K562 (cell line): ENCODE measurements at regions not wholly inside any gene's neighbourhood (a gene's known extent, or its start where the extent isn't known, plus 50 kb on each side); places are given as distances from the start of the nearest gene placed in this dataset.

ENCODE experiments used
- KLF1 ChIP-seq: fragments of 450-650 bp; IDR thresholded peaks from 2 replicates; pipeline ENCODE4 v1.6.1; 2016; ENCODE audit warnings: missing genetic modification characterization, missing compliant biosample characterization
- ZC3H4 ChIP-seq: sonication (generic); formaldehyde crosslinking; IDR thresholded peaks from 2 replicates; pipeline ENCODE4 v1.9.0; 2021; ENCODE audit warnings: missing genetic modification reagents, borderline replicate concordance
- TF ChIP-seq, protein P1 (sequence below): fragments of 450-650 bp; IDR thresholded peaks from 2 replicates; pipeline ENCODE4 v1.7.0; 2016; ENCODE audit warnings: borderline replicate concordance
- TF ChIP-seq, protein P2 (sequence below): sonication (generic); formaldehyde crosslinking; IDR thresholded peaks from 2 replicates; pipeline ENCODE4 v1.8.0; 2023; ENCODE audit warnings: missing genetic modification reagents, mild to moderate bottlenecking, borderline replicate concordance

DNA sequence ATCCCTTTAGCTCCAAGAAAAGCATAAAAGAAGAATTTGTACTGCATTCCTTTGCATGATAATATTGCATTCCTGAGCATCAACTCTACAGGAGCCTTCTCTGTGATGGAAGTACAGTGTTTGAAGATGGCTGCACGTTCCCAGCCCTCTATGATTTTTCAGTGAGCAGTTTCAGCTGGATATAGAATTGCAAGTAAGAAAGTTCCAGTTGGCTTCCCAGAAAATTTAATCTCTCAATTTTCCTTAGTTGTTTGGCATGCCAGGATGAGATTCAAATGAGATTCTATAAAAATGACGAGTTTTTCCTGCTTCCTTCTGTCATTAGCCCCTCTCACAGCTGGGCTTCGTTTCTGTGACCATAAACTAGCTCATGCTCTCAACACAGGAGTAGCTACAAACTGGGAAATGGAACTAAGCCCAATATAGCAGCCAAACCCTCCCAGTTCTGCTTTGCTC is 109.9 kb downstream of the TTC8 start (continued):
- TF ChIP-seq ZC3H4 (CRISPR knock-in tag), result no peak
- TF ChIP-seq, protein P1, sequence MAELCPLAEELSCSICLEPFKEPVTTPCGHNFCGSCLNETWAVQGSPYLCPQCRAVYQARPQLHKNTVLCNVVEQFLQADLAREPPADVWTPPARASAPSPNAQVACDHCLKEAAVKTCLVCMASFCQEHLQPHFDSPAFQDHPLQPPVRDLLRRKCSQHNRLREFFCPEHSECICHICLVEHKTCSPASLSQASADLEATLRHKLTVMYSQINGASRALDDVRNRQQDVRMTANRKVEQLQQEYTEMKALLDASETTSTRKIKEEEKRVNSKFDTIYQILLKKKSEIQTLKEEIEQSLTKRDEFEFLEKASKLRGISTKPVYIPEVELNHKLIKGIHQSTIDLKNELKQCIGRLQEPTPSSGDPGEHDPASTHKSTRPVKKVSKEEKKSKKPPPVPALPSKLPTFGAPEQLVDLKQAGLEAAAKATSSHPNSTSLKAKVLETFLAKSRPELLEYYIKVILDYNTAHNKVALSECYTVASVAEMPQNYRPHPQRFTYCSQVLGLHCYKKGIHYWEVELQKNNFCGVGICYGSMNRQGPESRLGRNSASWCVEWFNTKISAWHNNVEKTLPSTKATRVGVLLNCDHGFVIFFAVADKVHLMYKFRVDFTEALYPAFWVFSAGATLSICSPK, result no peak
- TF ChIP-seq, protein P2, sequence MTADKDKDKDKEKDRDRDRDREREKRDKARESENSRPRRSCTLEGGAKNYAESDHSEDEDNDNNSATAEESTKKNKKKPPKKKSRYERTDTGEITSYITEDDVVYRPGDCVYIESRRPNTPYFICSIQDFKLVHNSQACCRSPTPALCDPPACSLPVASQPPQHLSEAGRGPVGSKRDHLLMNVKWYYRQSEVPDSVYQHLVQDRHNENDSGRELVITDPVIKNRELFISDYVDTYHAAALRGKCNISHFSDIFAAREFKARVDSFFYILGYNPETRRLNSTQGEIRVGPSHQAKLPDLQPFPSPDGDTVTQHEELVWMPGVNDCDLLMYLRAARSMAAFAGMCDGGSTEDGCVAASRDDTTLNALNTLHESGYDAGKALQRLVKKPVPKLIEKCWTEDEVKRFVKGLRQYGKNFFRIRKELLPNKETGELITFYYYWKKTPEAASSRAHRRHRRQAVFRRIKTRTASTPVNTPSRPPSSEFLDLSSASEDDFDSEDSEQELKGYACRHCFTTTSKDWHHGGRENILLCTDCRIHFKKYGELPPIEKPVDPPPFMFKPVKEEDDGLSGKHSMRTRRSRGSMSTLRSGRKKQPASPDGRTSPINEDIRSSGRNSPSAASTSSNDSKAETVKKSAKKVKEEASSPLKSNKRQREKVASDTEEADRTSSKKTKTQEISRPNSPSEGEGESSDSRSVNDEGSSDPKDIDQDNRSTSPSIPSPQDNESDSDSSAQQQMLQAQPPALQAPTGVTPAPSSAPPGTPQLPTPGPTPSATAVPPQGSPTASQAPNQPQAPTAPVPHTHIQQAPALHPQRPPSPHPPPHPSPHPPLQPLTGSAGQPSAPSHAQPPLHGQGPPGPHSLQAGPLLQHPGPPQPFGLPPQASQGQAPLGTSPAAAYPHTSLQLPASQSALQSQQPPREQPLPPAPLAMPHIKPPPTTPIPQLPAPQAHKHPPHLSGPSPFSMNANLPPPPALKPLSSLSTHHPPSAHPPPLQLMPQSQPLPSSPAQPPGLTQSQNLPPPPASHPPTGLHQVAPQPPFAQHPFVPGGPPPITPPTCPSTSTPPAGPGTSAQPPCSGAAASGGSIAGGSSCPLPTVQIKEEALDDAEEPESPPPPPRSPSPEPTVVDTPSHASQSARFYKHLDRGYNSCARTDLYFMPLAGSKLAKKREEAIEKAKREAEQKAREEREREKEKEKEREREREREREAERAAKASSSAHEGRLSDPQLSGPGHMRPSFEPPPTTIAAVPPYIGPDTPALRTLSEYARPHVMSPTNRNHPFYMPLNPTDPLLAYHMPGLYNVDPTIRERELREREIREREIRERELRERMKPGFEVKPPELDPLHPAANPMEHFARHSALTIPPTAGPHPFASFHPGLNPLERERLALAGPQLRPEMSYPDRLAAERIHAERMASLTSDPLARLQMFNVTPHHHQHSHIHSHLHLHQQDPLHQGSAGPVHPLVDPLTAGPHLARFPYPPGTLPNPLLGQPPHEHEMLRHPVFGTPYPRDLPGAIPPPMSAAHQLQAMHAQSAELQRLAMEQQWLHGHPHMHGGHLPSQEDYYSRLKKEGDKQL (CRISPR knock-in tag), result no peak
- TF ChIP-seq KLF1 (tag), result no peak
